Endothelial cell of umbilical vein (primary cell): ENCODE measurements at regions not wholly inside any gene's neighbourhood (a gene's known extent, or its start where the extent isn't known, plus 50 kb on each side); places are given as distances from the start of the nearest gene placed in this dataset.

ENCODE experiments used
- BruUV-seq: library from RNA; stranded (reverse); fragments of 400-500 nt; replicated peaks from 2 replicates; lab custom pipeline; 2021; lab: Mats Ljungman, UMichigan
- CTCF ChIA-PET: fragments of 300-600, 350-600 bp; sonication (Branson Sonifier 250); formaldehyde crosslinking; loops from one replicate; lab custom pipeline; 2021; ENCODE audit warnings: antibody characterized with exemption, inconsistent platforms; lab: Charles Lee
- POLR2A ChIA-PET: fragments of 300-600, 350-600 bp; sonication (Branson Sonifier 250); formaldehyde crosslinking; loops from one replicate; lab custom pipeline; 2021; ENCODE audit warnings: antibody characterized with exemption, inconsistent platforms; lab: Charles Lee
- DNase-seq: peaks from one replicate; pipeline ENCODE4 v3.0.0-alpha.2; 2011; ENCODE audit warnings: low read depth, low spot score
- FAIRE-seq: peaks from 2 replicates; lab custom pipeline; 2011; peaks lifted over from hg19 to GRCh38; lab: Jason Lieb, UNC
- H2AFZ ChIP-seq: 2 replicates; pipeline ENCODE4 v1.6.0; 2012; ENCODE audit warnings: low read depth, low read length, control low read depth, inconsistent platforms
- H3K27ac ChIP-seq: 2 replicates; pipeline ENCODE4 v1.5.1; 2011; ENCODE audit warnings: low read depth, mild to moderate bottlenecking, control low read depth, low read length, moderate library complexity; ENCODE audit not compliant: insufficient read depth
- H3K27me3 ChIP-seq, 2 experiments: 2 replicates each; pipeline versions ENCODE4 v1.6.0 to v1.6.1; 2011; ENCODE audit warnings: low read length in 2 of 2, mixed read lengths in 1 of 2; ENCODE audit not compliant: control insufficient read depth in 2 of 2, insufficient read depth in 2 of 2
- H3K36me3 ChIP-seq, 2 experiments: 2 replicates in 1 of 2; 3 replicates in 1 of 2; pipeline ENCODE4 v1.5.1; 2011; ENCODE audit warnings: low read length in 2 of 2, mild to moderate bottlenecking in 1 of 2, moderate library complexity in 1 of 2; ENCODE audit not compliant: control insufficient read depth in 2 of 2, insufficient read depth in 2 of 2; ENCODE audit errors: extremely low read depth in 1 of 2
- H3K4me1 ChIP-seq: 3 replicates; pipeline ENCODE4 v1.5.1; 2011; ENCODE audit warnings: mild to moderate bottlenecking, low read length; ENCODE audit not compliant: control insufficient read depth, insufficient read depth; ENCODE audit errors: extremely low read depth
- H3K4me2 ChIP-seq: 2 replicates; pipeline ENCODE4 v1.6.1; 2011; ENCODE audit warnings: low read length, control low read depth, mixed read lengths; ENCODE audit not compliant: insufficient read depth
- H3K4me3 ChIP-seq, 3 experiments: fragments of 200-600 bp in 1 of 3; sonication (generic), shearing (Covaris generic) in 1 of 3; replicated peaks in 1 of 3; 2 replicates each; pipeline ENCODE4 v1.5.1; 2011 to 2016; ENCODE audit warnings: control low read depth in 3 of 3, low read length in 3 of 3, mild to moderate bottlenecking in 2 of 3, inconsistent platforms in 1 of 3, low read depth in 1 of 3, moderate library complexity in 1 of 3; ENCODE audit not compliant: insufficient read depth in 1 of 3
- H3K79me2 ChIP-seq: 2 replicates; pipeline ENCODE4 v1.6.0; 2012; ENCODE audit warnings: low read length, inconsistent platforms; ENCODE audit not compliant: control insufficient read depth, insufficient read depth
- H3K9ac ChIP-seq: replicated peaks from 2 replicates; pipeline ENCODE3; 2011; ENCODE audit warnings: low read length, control low read depth; ENCODE audit not compliant: insufficient read depth; ENCODE audit errors: extremely low read depth
- H3K9me1 ChIP-seq: replicated peaks from 3 replicates; pipeline ENCODE4 v1.6.0; 2011; ENCODE audit warnings: mild to moderate bottlenecking, low read length; ENCODE audit not compliant: control insufficient read depth, insufficient read depth; ENCODE audit errors: extremely low read depth
- H3K9me3 ChIP-seq: replicated peaks from 2 replicates; pipeline ENCODE4 v1.5.1; 2012; ENCODE audit warnings: low read length, inconsistent platforms; ENCODE audit not compliant: control insufficient read depth, insufficient read depth
- H4K20me1 ChIP-seq: replicated peaks from 2 replicates; pipeline ENCODE3; 2011; ENCODE audit warnings: mild to moderate bottlenecking, low read length; ENCODE audit not compliant: control insufficient read depth, insufficient read depth; ENCODE audit errors: extremely low read depth
- CTCF ChIP-seq, 2 donors: IDR thresholded peaks; 1 replicate in 1 of 2; 2 replicates in 1 of 2; pipeline ENCODE4 v1.5.1; 2011; ENCODE audit warnings: low read length in 2 of 2, mild to moderate bottlenecking in 2 of 2, moderate library complexity in 2 of 2, control low read depth in 1 of 2, inconsistent platforms in 1 of 2, low read depth in 1 of 2; ENCODE audit not compliant: insufficient read depth in 1 of 2; ENCODE audit errors: extremely low read depth in 1 of 2
- EZH2 ChIP-seq: IDR thresholded peaks from 2 replicates; pipeline ENCODE4 v1.6.1; 2012; ENCODE audit warnings: borderline replicate concordance, low read depth, mild to moderate bottlenecking, moderate library complexity, low read length, inconsistent platforms; ENCODE audit not compliant: severe bottlenecking
- FOS ChIP-seq: IDR thresholded peaks from 2 replicates; pipeline ENCODE4 v1.6.1; 2011; ENCODE audit warnings: mild to moderate bottlenecking, low read length, moderate library complexity, borderline replicate concordance; ENCODE audit not compliant: insufficient read depth
- GATA2 ChIP-seq: IDR thresholded peaks from 2 replicates; pipeline ENCODE4 v1.7.0; 2011; ENCODE audit warnings: low read depth, mild to moderate bottlenecking, moderate library complexity, mixed read lengths, low read length; ENCODE audit not compliant: insufficient read length, insufficient read depth
- JUN ChIP-seq: IDR thresholded peaks from 2 replicates; pipeline ENCODE4 v1.6.1; 2011; ENCODE audit warnings: borderline replicate concordance, low read depth; ENCODE audit not compliant: insufficient read length, insufficient read depth
- MAX ChIP-seq: IDR thresholded peaks from 2 replicates; pipeline ENCODE4 v1.6.1; 2011; ENCODE audit not compliant: insufficient read depth, insufficient read length
- MYC ChIP-seq: IDR thresholded peaks from one replicate; pipeline ENCODE4 v1.6.1; 2011; ENCODE audit warnings: mild to moderate bottlenecking, low read depth, low read length
- POLR2A ChIP-seq: IDR thresholded peaks from 2 replicates; pipeline ENCODE4 v1.6.1; 2012; ENCODE audit warnings: low read depth, mild to moderate bottlenecking, control low read depth, low read length
- POLR2AphosphoS5 ChIP-seq: IDR thresholded peaks from 2 replicates; pipeline ENCODE4 v1.6.1; 2012; ENCODE audit warnings: low read depth, mild to moderate bottlenecking, control low read depth, low read length, moderate library complexity; ENCODE audit not compliant: insufficient read depth
- dilution Hi-C: fragments of 300-500 bp; cut with MboI; formaldehyde crosslinking; loops from one replicate; pipeline ENCODE4 v1.15.0; 2019; ENCODE audit warnings: low sequenced_read_pairs; ENCODE audit not compliant: extremely low pct_ligation_motif_present
- intact Hi-C: fragments of 100-400 bp; cut with micrococcal nuclease; formaldehyde crosslinking; loops from one replicate; pipeline ENCODE4 v1.10.0; 2022

- no peaks in the 10 kb centered on the region for H3K36me3 ChIP-seq
- intact Hi-C loops (no loop called here), dilution Hi-C loops (no loop called here)
- no peak for FAIRE-seq
- no peak overlapping the region for H3K27ac ChIP-seq
- no peaks in the 10 kb centered on the region for H3K9me3 ChIP-seq
- BruUV-seq: no TSS peak
- no peaks in the 10 kb centered on the region for H3K27me3 ChIP-seq
- ChIA-PET CTCF (no interaction called here), POLR2A (no interaction called here)
- no peak overlapping the region for H2AFZ ChIP-seq
- TF ChIP-seq EZH2 (no peak), FOS (no peak), JUN (no peak), MYC (no peak), POLR2AphosphoS5 (no peak), MAX (no peak), POLR2A (no peak), CTCF (IDR thresholded peaks at IDR 0.05; ENCODE audit: extremely low read depth in 1 of 2, insufficient read depth in 1 of 2, low read depth in 1 of 2, low read length in 2 of 2) (no peak), GATA2 (no peak)
- no peaks in the 10 kb centered on the region for H3K9me1 ChIP-seq
- no peaks in the 10 kb centered on the region for H4K20me1 ChIP-seq
- no peaks in the 10 kb centered on the region for H3K4me1 ChIP-seq
- no peak overlapping the region for H3K9ac ChIP-seq
- no peak overlapping the region for H3K4me3 ChIP-seq
- no peak for DNase-seq
- no peaks in the 10 kb centered on the region for H3K79me2 ChIP-seq
- H3K4me2 ChIP-seq: no peak overlapping the region
Measured at GRCh38 chr10:64726466-64726865, 1205.3 kb downstream of the REEP3 start.
